Caco-2 (cell line): ENCODE measurements at regions not wholly inside any gene's neighbourhood (a gene's known extent, or its start where the extent isn't known, plus 50 kb on each side); places are given as distances from the start of the nearest gene placed in this dataset.

Source experiments
- BruUV-seq: library from RNA; stranded (reverse); fragments of 400-500 nt; replicated peaks from 2 replicates; lab custom pipeline; 2021; lab: Mats Ljungman, UMichigan
- CTCF ChIA-PET: fragments of 300-600 bp; sonication (Branson Sonifier 250); formaldehyde crosslinking; loops from one replicate; lab custom pipeline; 2022; ENCODE audit warnings: antibody characterized with exemption; lab: Charles Lee
- POLR2A ChIA-PET: fragments of 300-600 bp; sonication (Branson Sonifier 250); formaldehyde crosslinking; loops from one replicate; lab custom pipeline; 2022; ENCODE audit warnings: antibody characterized with exemption; lab: Charles Lee
- DNase-seq, 2 experiments: peaks; one replicate each; pipeline versions ENCODE4 v3.0.0 to v3.0.0-alpha.2; 2020 to 2022
- H3K27me3 ChIP-seq: replicated peaks from 2 replicates; pipeline ENCODE4 v1.6.0; 2011; ENCODE audit warnings: low read length; ENCODE audit not compliant: control insufficient read depth, insufficient read depth
- H3K36me3 ChIP-seq: 2 replicates; pipeline ENCODE4 v1.5.1; 2011; ENCODE audit warnings: low read length; ENCODE audit not compliant: control insufficient read depth, insufficient read depth
- H3K4me1 ChIP-seq: fragments of 250-450 bp; sonication (Bioruptor Pico); 2 replicates; pipeline ENCODE4 v1.5.1; 2020; ENCODE audit warnings: mild to moderate bottlenecking
- H3K4me3 ChIP-seq: 2 replicates; pipeline ENCODE4 v1.5.1; 2011; ENCODE audit warnings: low read depth, mild to moderate bottlenecking, control low read depth, low read length
- H3K9me3 ChIP-seq: fragments of 250-450 bp; sonication (Bioruptor Pico); 2 replicates; pipeline ENCODE4 v1.5.1; 2020; ENCODE audit warnings: mild to moderate bottlenecking, moderate library complexity
- H3K27ac Mint-ChIP-seq: one replicate; pipeline ENCODE4 v1.8.0; 2022; ENCODE audit warnings: mixed read lengths; ENCODE audit not compliant: unreplicated experiment
- H3K27me3 Mint-ChIP-seq: one replicate; pipeline ENCODE4 v1.8.0; 2022; ENCODE audit warnings: mixed read lengths; ENCODE audit not compliant: insufficient read depth, unreplicated experiment
- H3K36me3 Mint-ChIP-seq: one replicate; pipeline ENCODE4 v1.8.0; 2022; ENCODE audit warnings: mild to moderate bottlenecking, mixed read lengths; ENCODE audit not compliant: insufficient read depth, unreplicated experiment
- H3K4me1 Mint-ChIP-seq: one replicate; pipeline ENCODE4 v1.8.0; 2022; ENCODE audit warnings: low read depth, mixed read lengths; ENCODE audit not compliant: unreplicated experiment
- H3K4me3 Mint-ChIP-seq: one replicate; pipeline ENCODE4 v1.8.0; 2022; ENCODE audit warnings: mild to moderate bottlenecking, moderate library complexity, mixed read lengths; ENCODE audit not compliant: unreplicated experiment
- H3K9me3 Mint-ChIP-seq: one replicate; pipeline ENCODE4 v1.8.0; 2022; ENCODE audit warnings: mixed read lengths; ENCODE audit not compliant: unreplicated experiment
- intact Hi-C: fragments of 100-400 bp; cut with micrococcal nuclease; formaldehyde crosslinking; loops from one replicate; pipeline ENCODE4 v1.10.0; 2022; ENCODE audit not compliant: unreplicated experiment
- TF ChIP-seq, protein P1 (sequence below), 2 experiments: fragments of 200-600 bp in 1 of 2; IDR thresholded peaks; 1 replicate in 1 of 2; 2 replicates in 1 of 2; pipeline versions ENCODE4 v1.5.1 to v1.8.0; 2011 to 2022; ENCODE audit warnings: antibody characterized with exemption in 1 of 2, control low read depth in 1 of 2, inconsistent platforms in 1 of 2, low read depth in 1 of 2, low read length in 1 of 2, mild to moderate bottlenecking in 1 of 2, moderate library complexity in 1 of 2; ENCODE audit not compliant: insufficient read depth in 1 of 2, severe bottlenecking in 1 of 2, unreplicated experiment in 1 of 2

GRCh38 chr16:7115898-7116297, 216.7 kb upstream of the RBFOX1 start:
- CTCF ChIA-PET = no interaction called here
- POLR2A ChIA-PET = no interaction called here
- H3K27ac Mint-ChIP-seq = no peak overlapping the region
- no peaks in the 10 kb centered on the region for H3K9me3 ChIP-seq
- H3K9me3 Mint-ChIP-seq = no peaks in the 10 kb centered on the region
- no peaks in the 10 kb centered on the region for H3K27me3 ChIP-seq
- no TSS peak for BruUV-seq
- TF ChIP-seq, protein P1, sequence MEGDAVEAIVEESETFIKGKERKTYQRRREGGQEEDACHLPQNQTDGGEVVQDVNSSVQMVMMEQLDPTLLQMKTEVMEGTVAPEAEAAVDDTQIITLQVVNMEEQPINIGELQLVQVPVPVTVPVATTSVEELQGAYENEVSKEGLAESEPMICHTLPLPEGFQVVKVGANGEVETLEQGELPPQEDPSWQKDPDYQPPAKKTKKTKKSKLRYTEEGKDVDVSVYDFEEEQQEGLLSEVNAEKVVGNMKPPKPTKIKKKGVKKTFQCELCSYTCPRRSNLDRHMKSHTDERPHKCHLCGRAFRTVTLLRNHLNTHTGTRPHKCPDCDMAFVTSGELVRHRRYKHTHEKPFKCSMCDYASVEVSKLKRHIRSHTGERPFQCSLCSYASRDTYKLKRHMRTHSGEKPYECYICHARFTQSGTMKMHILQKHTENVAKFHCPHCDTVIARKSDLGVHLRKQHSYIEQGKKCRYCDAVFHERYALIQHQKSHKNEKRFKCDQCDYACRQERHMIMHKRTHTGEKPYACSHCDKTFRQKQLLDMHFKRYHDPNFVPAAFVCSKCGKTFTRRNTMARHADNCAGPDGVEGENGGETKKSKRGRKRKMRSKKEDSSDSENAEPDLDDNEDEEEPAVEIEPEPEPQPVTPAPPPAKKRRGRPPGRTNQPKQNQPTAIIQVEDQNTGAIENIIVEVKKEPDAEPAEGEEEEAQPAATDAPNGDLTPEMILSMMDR (IDR thresholded peaks at IDR 0.05; ENCODE audit: insufficient read depth in 1 of 2, low read depth in 1 of 2, low read length in 1 of 2, severe bottlenecking in 1 of 2, unreplicated experiment in 1 of 2) = no peak
- H3K4me1 Mint-ChIP-seq = no peaks in the 10 kb centered on the region
- intact Hi-C loops = no loop called here
- no peaks in the 10 kb centered on the region for H3K4me1 ChIP-seq
- no peaks in the 10 kb centered on the region for H3K36me3 Mint-ChIP-seq
- DNase-seq = no peak
- no peaks in the 10 kb centered on the region for H3K36me3 ChIP-seq
- H3K4me3 ChIP-seq = no peak overlapping the region
- H3K4me3 Mint-ChIP-seq = no peak overlapping the region
- peaks cover 6% of the 10 kb centered on the region for H3K27me3 Mint-ChIP-seq

DNA sequence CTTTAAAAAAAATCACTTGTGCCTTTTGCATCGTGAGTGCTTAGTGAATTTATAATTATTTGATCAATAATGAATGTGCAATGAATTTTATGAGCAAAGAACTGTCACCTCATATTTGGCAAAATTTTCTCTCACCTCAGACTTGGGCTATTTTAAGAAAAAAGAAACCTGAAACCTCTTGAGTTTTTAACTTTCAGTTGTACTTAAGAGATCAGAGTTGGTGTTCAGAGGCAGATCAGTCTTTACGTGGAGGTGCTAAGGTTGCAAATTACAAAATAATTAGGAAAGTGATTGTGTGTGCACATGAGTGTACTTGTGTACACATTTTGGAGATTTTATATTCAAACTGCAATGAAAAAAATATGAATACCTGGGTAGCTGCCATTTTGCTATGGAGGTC, 218.7 kb upstream of the RBFOX1 start:
- intact Hi-C loops = no loop called here
- H3K27ac Mint-ChIP-seq = no peak overlapping the region
- TF ChIP-seq, protein P1 (IDR thresholded peaks at IDR 0.05; ENCODE audit: insufficient read depth in 1 of 2, low read depth in 1 of 2, low read length in 1 of 2, severe bottlenecking in 1 of 2, unreplicated experiment in 1 of 2) = no peak
- Histone ChIP-seq H3K9me3 (no peaks in the 10 kb centered on the region), H3K4me1 (no peaks in the 10 kb centered on the region), H3K36me3 (no peaks in the 10 kb centered on the region), H3K4me3 (no peak overlapping the region), H3K27me3 (no peaks in the 10 kb centered on the region)
- ChIA-PET POLR2A (no interaction called here), CTCF (no interaction called here)
- H3K9me3 Mint-ChIP-seq = no peaks in the 10 kb centered on the region
- H3K4me1 Mint-ChIP-seq = no peaks in the 10 kb centered on the region
- BruUV-seq = no TSS peak
- peaks cover 6% of the 10 kb centered on the region for H3K27me3 Mint-ChIP-seq
- DNase-seq = no peak
- H3K36me3 Mint-ChIP-seq = no peaks in the 10 kb centered on the region
- H3K4me3 Mint-ChIP-seq = no peak overlapping the region

GRCh38 chr16:7113395-7113794, 219.2 kb upstream of the RBFOX1 start:
- no peaks in the 10 kb centered on the region for H3K27me3 ChIP-seq
- Mint-ChIP-seq H3K9me3 (no peaks in the 10 kb centered on the region), H3K4me1 (no peaks in the 10 kb centered on the region), H3K36me3 (no peaks in the 10 kb centered on the region), H3K4me3 (no peak overlapping the region), H3K27me3 (peaks cover 9% of the 10 kb centered on the region), H3K27ac (no peak overlapping the region)
- H3K4me1 ChIP-seq = no peaks in the 10 kb centered on the region
- ChIA-PET CTCF (no interaction called here), POLR2A (no interaction called here)
- H3K4me3 ChIP-seq = no peak overlapping the region
- no peak for DNase-seq
- H3K9me3 ChIP-seq = no peaks in the 10 kb centered on the region
- TF ChIP-seq, protein P1 (IDR thresholded peaks at IDR 0.05; ENCODE audit: insufficient read depth in 1 of 2, low read depth in 1 of 2, low read length in 1 of 2, severe bottlenecking in 1 of 2, unreplicated experiment in 1 of 2) = no peak
- intact Hi-C loops = no loop called here
- no TSS peak for BruUV-seq
- H3K36me3 ChIP-seq = no peaks in the 10 kb centered on the region
